Peyer's patch (tissue), 4 donors: ENCODE measurements at regions not wholly inside any gene's neighbourhood (a gene's known extent, or its start where the extent isn't known, plus 50 kb on each side); places are given as distances from the start of the nearest gene placed in this dataset.

Experiments used
- CTCF ChIP-seq, 6 experiments: fragments of 450-650 bp in 4 of 6; fragments of 200-600 bp in 2 of 6; sonication (generic) in 1 of 6; IDR thresholded peaks; one replicate each; pipeline ENCODE4 v1.5.1; 2017 to 2019; ENCODE audit warnings: antibody characterized with exemption in 6 of 6, mild to moderate bottlenecking in 3 of 6, moderate library complexity in 1 of 6
- POLR2A ChIP-seq, 2 donors: fragments of 450-650 bp; IDR thresholded peaks; one replicate each; pipeline ENCODE4 v1.5.1; 2017; ENCODE audit warnings: antibody characterized with exemption in 2 of 2, mild to moderate bottlenecking in 2 of 2, moderate library complexity in 2 of 2

DNA sequence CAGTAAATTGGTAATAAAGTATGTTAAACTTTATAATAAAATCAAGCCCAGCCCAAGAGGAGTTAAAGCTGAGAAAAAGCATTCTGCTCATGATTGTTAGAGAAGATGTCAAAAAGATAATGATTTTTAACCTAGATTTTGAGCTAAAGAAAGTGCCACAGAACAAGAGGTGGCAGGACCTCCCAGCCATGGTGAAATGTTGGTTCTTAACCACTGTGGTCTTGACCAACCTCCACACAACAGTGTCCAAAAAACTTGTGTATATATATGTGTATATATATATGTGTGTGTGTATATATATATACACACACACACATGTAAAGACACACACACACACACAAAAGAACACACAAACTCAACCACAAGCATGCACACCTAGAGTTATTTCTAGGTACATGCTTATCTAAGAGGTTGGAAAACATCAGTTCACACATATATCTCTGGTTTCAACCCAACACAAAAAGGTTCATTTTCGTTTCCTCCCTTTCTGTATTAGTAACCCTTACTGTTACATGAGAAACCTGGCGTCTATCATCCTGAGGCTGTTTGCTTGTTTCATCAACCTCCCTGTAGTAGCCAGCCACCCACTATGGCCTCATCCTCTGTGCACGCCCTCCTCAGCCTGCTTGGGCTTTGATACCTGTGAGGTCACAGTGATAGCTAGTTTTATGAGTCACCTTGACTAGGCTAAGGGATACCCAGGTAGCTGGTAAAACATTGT lies 631.8 kb upstream of the ID2 start:
- TF ChIP-seq CTCF (IDR thresholded peaks at IDR 0.05) (no peak), POLR2A (IDR thresholded peaks at IDR 0.05) (no peak)
